H1 (cell line): ENCODE measurements at regions not wholly inside any gene's neighbourhood (a gene's known extent, or its start where the extent isn't known, plus 50 kb on each side); places are given as distances from the start of the nearest gene placed in this dataset.

ENCODE experiments used
- GABPA ChIP-seq: IDR thresholded peaks from 2 replicates; pipeline ENCODE4 v1.6.1; 2011; ENCODE audit warnings: mild to moderate bottlenecking, low read length, moderate library complexity, borderline replicate concordance; ENCODE audit not compliant: insufficient read depth
- SIN3A ChIP-seq, 2 experiments: IDR thresholded peaks in 1 of 2; conservative IDR thresholded peaks in 1 of 2; 2 replicates each; pipeline ENCODE4 v1.6.1; 2011 to 2012; ENCODE audit warnings: low read length in 2 of 2, improper control_type of control experiment in 1 of 2, low read depth in 1 of 2, mild to moderate bottlenecking in 1 of 2
- TF ChIP-seq, protein P1 (sequence below): IDR thresholded peaks from 2 replicates; pipeline ENCODE4 v1.6.1; 2012; ENCODE audit warnings: low read length, inconsistent platforms

DNA sequence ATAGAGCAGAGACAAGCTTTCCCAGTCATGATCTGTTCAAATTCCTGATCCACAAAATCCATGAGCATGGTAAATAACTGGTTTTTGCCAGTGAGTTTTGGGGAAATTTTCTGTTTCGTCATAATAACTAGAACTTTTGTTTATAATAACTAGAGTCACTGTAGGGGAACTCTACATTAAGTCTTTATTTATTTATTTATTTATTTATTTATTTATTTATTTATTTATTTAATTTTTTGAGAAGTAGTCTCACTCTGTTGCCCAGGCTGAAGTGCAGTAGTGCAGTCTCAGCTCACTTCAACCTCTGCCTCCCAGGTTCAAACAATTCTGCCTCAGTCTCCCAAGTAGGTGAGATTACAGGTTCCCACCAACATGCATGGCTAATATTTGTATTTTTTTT lies 1106.8 kb downstream of the AMY1C start (continued):
- TF ChIP-seq GABPA (no peak), SIN3A (conservative IDR thresholded peaks at IDR 0.05 in 1 of 2, IDR thresholded peaks at IDR 0.05 in 1 of 2; ENCODE audit: low read depth in 1 of 2, low read length in 2 of 2) (no peak)
- TF ChIP-seq, protein P1, sequence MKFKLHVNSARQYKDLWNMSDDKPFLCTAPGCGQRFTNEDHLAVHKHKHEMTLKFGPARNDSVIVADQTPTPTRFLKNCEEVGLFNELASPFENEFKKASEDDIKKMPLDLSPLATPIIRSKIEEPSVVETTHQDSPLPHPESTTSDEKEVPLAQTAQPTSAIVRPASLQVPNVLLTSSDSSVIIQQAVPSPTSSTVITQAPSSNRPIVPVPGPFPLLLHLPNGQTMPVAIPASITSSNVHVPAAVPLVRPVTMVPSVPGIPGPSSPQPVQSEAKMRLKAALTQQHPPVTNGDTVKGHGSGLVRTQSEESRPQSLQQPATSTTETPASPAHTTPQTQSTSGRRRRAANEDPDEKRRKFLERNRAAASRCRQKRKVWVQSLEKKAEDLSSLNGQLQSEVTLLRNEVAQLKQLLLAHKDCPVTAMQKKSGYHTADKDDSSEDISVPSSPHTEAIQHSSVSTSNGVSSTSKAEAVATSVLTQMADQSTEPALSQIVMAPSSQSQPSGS: no peak
